GM19023 (cell line): ENCODE measurements at regions not wholly inside any gene's neighbourhood (a gene's known extent, or its start where the extent isn't known, plus 50 kb on each side); places are given as distances from the start of the nearest gene placed in this dataset.

Experiments used
- ATAC-seq: cut with Tn5 transposase; IDR thresholded peaks from one replicate; pipeline ENCODE4 v1.9.1; 2021; ENCODE audit warnings: mild to moderate bottlenecking, moderate library complexity; ENCODE audit not compliant: unreplicated experiment

GRCh38 chr20:6884114-6884513, 116.6 kb downstream of the BMP2 start:
- no peak for ATAC-seq

- ATAC-seq, result no peak
These were observed 118.7 kb downstream of the BMP2 start for GRCh38 chr20:6886065-6886729.

- ATAC-seq, result no peak
These were observed 120.5 kb downstream of the BMP2 start for GRCh38 chr20:6887966-6888365.

- ATAC-seq, result no peak
These were observed 121.4 kb downstream of the BMP2 start for GRCh38 chr20:6888736-6889395.

GRCh38 chr20:6892724-6893123, 125.2 kb downstream of the BMP2 start:
- no peak for ATAC-seq

- ATAC-seq, result no peak
These were observed 131.4 kb downstream of the BMP2 start for GRCh38 chr20:6898928-6899327.

- no peak for ATAC-seq
These were observed 139.4 kb downstream of the BMP2 start for GRCh38 chr20:6906871-6907270.

GRCh38 chr20:6908673-6909072, 141.2 kb downstream of the BMP2 start:
- ATAC-seq, result no peak

- no peak for ATAC-seq
These were observed 142.1 kb downstream of the BMP2 start for GRCh38 chr20:6909608-6910007.

- ATAC-seq, result no peak
These were observed 147.5 kb downstream of the BMP2 start for GRCh38 chr20:6914986-6915385.

GRCh38 chr20:6916938-6917337, 149.5 kb downstream of the BMP2 start:
- ATAC-seq, result no peak

GRCh38 chr20:6919792-6920468, 152.4 kb downstream of the BMP2 start:
- ATAC-seq, result no peak

GRCh38 chr20:6920991-6921613, 153.6 kb downstream of the BMP2 start:
- ATAC-seq, result no peak

GRCh38 chr20:6921717-6922386, 154.4 kb downstream of the BMP2 start:
- ATAC-seq, result no peak

- ATAC-seq, result no peak
These were observed 157.2 kb downstream of the BMP2 start for GRCh38 chr20:6924681-6925080.

GRCh38 chr20:6925744-6926278, 158.3 kb downstream of the BMP2 start:
- ATAC-seq, result no peak

GRCh38 chr20:6940048-6940447, 172.6 kb downstream of the BMP2 start:
- no peak for ATAC-seq

GRCh38 chr20:6940876-6941275, 173.4 kb downstream of the BMP2 start:
- no peak for ATAC-seq

- no peak for ATAC-seq
These were observed 174.1 kb downstream of the BMP2 start for GRCh38 chr20:6941571-6941970.

- no peak for ATAC-seq
These were observed 174.8 kb downstream of the BMP2 start for GRCh38 chr20:6942266-6942665.

- no peak for ATAC-seq
These were observed 176.8 kb downstream of the BMP2 start for GRCh38 chr20:6944292-6944691.
